ENCODE measurements at regions not wholly inside any gene's neighbourhood (a gene's known extent, or its start where the extent isn't known, plus 50 kb on each side); places are given as distances from the start of the nearest gene placed in this dataset.

- no peak for DNase-seq
These were observed 59.6 kb upstream of the MAN2A1 start for GRCh38 chr5:109630093-109630492.

GRCh38 chr5:109628591-109628990, 61.1 kb upstream of the MAN2A1 start:
- no peak for DNase-seq

- DNase-seq, result peak; percentile 19 to 46 (median 29)
These were observed 68.5 kb upstream of the MAN2A1 start for GRCh38 chr5:109621266-109621665.

GRCh38 chr5:109620651-109621050, 69.1 kb upstream of the MAN2A1 start:
- DNase-seq, result peak in 1 of 3 donors; percentile 15

GRCh38 chr5:109619606-109620005, 70.1 kb upstream of the MAN2A1 start:
- peak in 1 of 3 donors; percentile 10 for DNase-seq

- peak; percentile 31 to 60 (median 43) for DNase-seq
These were observed 70.7 kb upstream of the MAN2A1 start for GRCh38 chr5:109619021-109619460.

GRCh38 chr5:109614981-109615380, 74.7 kb upstream of the MAN2A1 start:
- DNase-seq, result no peak

GRCh38 chr5:109614301-109614700, 75.4 kb upstream of the MAN2A1 start:
- no peak for DNase-seq

- DNase-seq, result no peak
These were observed 77.3 kb upstream of the MAN2A1 start for GRCh38 chr5:109612278-109612905.

GRCh38 chr5:109611505-109611904, 78.2 kb upstream of the MAN2A1 start:
- no peak for DNase-seq

GRCh38 chr5:109611061-109611460, 78.7 kb upstream of the MAN2A1 start:
- no peak for DNase-seq

- DNase-seq, result no peak
These were observed 79.1 kb upstream of the MAN2A1 start for GRCh38 chr5:109610581-109610980.

- DNase-seq, result no peak
These were observed 84.5 kb upstream of the MAN2A1 start for GRCh38 chr5:109605207-109605730.

GRCh38 chr5:109604758-109605157, 85.0 kb upstream of the MAN2A1 start:
- DNase-seq, result no peak

GRCh38 chr5:109601736-109602135, 88.0 kb upstream of the MAN2A1 start:
- no peak for DNase-seq

- no peak for DNase-seq
These were observed 91.8 kb upstream of the MAN2A1 start for GRCh38 chr5:109597893-109598292.

GRCh38 chr5:109594217-109594616, 95.5 kb upstream of the MAN2A1 start:
- DNase-seq, result no peak

GRCh38 chr5:109590799-109591198, 98.9 kb upstream of the MAN2A1 start:
- DNase-seq, result no peak

- DNase-seq, result peak in 2 of 3 donors; percentile 4 to 6
These were observed 99.7 kb upstream of the MAN2A1 start for GRCh38 chr5:109589986-109590385.

- DNase-seq, result no peak
These were observed 100.5 kb upstream of the MAN2A1 start for GRCh38 chr5:109589239-109589638.

- DNase-seq, result no peak
These were observed 101.3 kb upstream of the MAN2A1 start for GRCh38 chr5:109588281-109589035.

GRCh38 chr5:109584986-109585599, 104.6 kb upstream of the MAN2A1 start:
- DNase-seq, result peak in 1 of 3 donors; percentile 3

GRCh38 chr5:109580225-109580624, 109.5 kb upstream of the MAN2A1 start:
- DNase-seq, result no peak

GRCh38 chr5:109575506-109575905, 114.2 kb upstream of the MAN2A1 start:
- no peak for DNase-seq

Data from suppressor macrophage treated with lipopolysaccharide for 1 hour (primary cell).